ENCODE measurements at regions not wholly inside any gene's neighbourhood (a gene's known extent, or its start where the extent isn't known, plus 50 kb on each side); places are given as distances from the start of the nearest gene placed in this dataset.
A peak's percentile ranks its signal among the peaks of the same experiment; 100 is the strongest.

- no peak for TF ChIP-seq POLR2A (IDR thresholded peaks at IDR 0.05)
- TF ChIP-seq CTCF (IDR thresholded peaks at IDR 0.05): no peak
- Histone ChIP-seq H3K9me3 (no peaks in the 10 kb centered on the region), H3K36me3 (ENCODE audit: low read depth, missing control alignments) (no peaks in the 10 kb centered on the region), H3K27ac (no peak overlapping the region), H3K4me3 (peak overlapping the region; percentile 21 to 33), H3K27me3 (no peaks in the 10 kb centered on the region), H3K4me1 (no peaks in the 10 kb centered on the region)
- 54 to 61% methylated on average over 7 of the region's 7 CpGs for WGBS, 2 donors
- DNase-seq: no peak
- intact Hi-C loops (cut with DNase I; ENCODE audit: low total_unique reads): no loop called here
These were observed 93.9 kb upstream of the ADGRL4 start for GRCh38 chr1:79100385-79100784.

GRCh38 chr1:79090985-79091384 lies 84.5 kb upstream of the ADGRL4 start:
- Histone ChIP-seq H3K27ac (no peak overlapping the region), H3K27me3 (no peaks in the 10 kb centered on the region), H3K9me3 (no peaks in the 10 kb centered on the region), H3K4me1 (no peaks in the 10 kb centered on the region), H3K36me3 (ENCODE audit: low read depth, missing control alignments) (no peaks in the 10 kb centered on the region), H3K4me3 (no peak overlapping the region)
- intact Hi-C loops (cut with DNase I; ENCODE audit: low total_unique reads): no loop called here
- no peak for DNase-seq
- TF ChIP-seq POLR2A (IDR thresholded peaks at IDR 0.05) (no peak), CTCF (IDR thresholded peaks at IDR 0.05) (no peak)

- no peak overlapping the region for H3K4me3 ChIP-seq
- H3K9me3 ChIP-seq: no peaks in the 10 kb centered on the region
- DNase-seq: no peak
- no peak overlapping the region for H3K27ac ChIP-seq
- no peak for TF ChIP-seq CTCF (IDR thresholded peaks at IDR 0.05)
- no peak for TF ChIP-seq POLR2A (IDR thresholded peaks at IDR 0.05)
- no peaks in the 10 kb centered on the region for H3K27me3 ChIP-seq
- WGBS, 2 donors: 80 to 89% methylated on average over 2 of the region's 2 CpGs
- H3K4me1 ChIP-seq: no peaks in the 10 kb centered on the region
- intact Hi-C loops (cut with DNase I; ENCODE audit: low total_unique reads): no loop called here
- H3K36me3 ChIP-seq (ENCODE audit: low read depth, missing control alignments): no peaks in the 10 kb centered on the region
These were observed 83.4 kb upstream of the ADGRL4 start for GRCh38 chr1:79089946-79090345.

GRCh38 chr1:79082233-79082632 lies 75.7 kb upstream of the ADGRL4 start:
- H3K9me3 ChIP-seq: no peaks in the 10 kb centered on the region
- H3K4me3 ChIP-seq: no peak overlapping the region
- 75 to 88% methylated on average over 2 of the region's 2 CpGs for WGBS, 2 donors
- H3K27me3 ChIP-seq: no peaks in the 10 kb centered on the region
- no peaks in the 10 kb centered on the region for H3K36me3 ChIP-seq (ENCODE audit: low read depth, missing control alignments)
- H3K4me1 ChIP-seq: no peaks in the 10 kb centered on the region
- intact Hi-C loops (cut with DNase I; ENCODE audit: low total_unique reads): no loop called here
- no peak overlapping the region for H3K27ac ChIP-seq
- no peak for DNase-seq
- TF ChIP-seq CTCF (IDR thresholded peaks at IDR 0.05) (no peak), POLR2A (IDR thresholded peaks at IDR 0.05) (no peak)

GRCh38 chr1:79079770-79080169 lies 73.2 kb upstream of the ADGRL4 start:
- H3K4me3 ChIP-seq: no peak overlapping the region
- intact Hi-C loops (cut with DNase I; ENCODE audit: low total_unique reads): no loop called here

More at GRCh38 chr1:79079770-79080169, 73.2 kb upstream of the ADGRL4 start:
- Histone ChIP-seq H3K4me1 (no peaks in the 10 kb centered on the region), H3K9me3 (no peaks in the 10 kb centered on the region), H3K36me3 (ENCODE audit: low read depth, missing control alignments) (no peaks in the 10 kb centered on the region), H3K27ac (no peak overlapping the region), H3K27me3 (no peaks in the 10 kb centered on the region)
- no peak for TF ChIP-seq POLR2A (IDR thresholded peaks at IDR 0.05)
- no peak for TF ChIP-seq CTCF (IDR thresholded peaks at IDR 0.05)
- DNase-seq: no peak
